Uterus (tissue), 2 donors: ENCODE measurements at regions not wholly inside any gene's neighbourhood (a gene's known extent, or its start where the extent isn't known, plus 50 kb on each side); places are given as distances from the start of the nearest gene placed in this dataset.

Experiments
- CTCF ChIP-seq, 4 experiments: fragments of 200-600 bp in 2 of 4; fragments of 450-650 bp in 2 of 4; sonication (generic) in 2 of 4; IDR thresholded peaks; one replicate each; pipeline ENCODE4 v1.5.1; 2016 to 2019; ENCODE audit warnings: antibody characterized with exemption in 4 of 4, mild to moderate bottlenecking in 2 of 4, moderate library complexity in 1 of 4
- POLR2A ChIP-seq, 2 donors: fragments of 450-650 bp; IDR thresholded peaks; one replicate each; pipeline ENCODE4 v1.6.1; 2016; ENCODE audit warnings: antibody characterized with exemption in 2 of 2, mild to moderate bottlenecking in 1 of 2, moderate library complexity in 1 of 2

- TF ChIP-seq CTCF (IDR thresholded peaks at IDR 0.05) = no peak
- TF ChIP-seq POLR2A (IDR thresholded peaks at IDR 0.05) = no peak
Observed at GRCh38 chr14:83561261-83561660, 1968.7 kb upstream of the FLRT2 start.
